NOMO-1 treated with dmso at 0.1 percent for 144 hours (cell line): ENCODE measurements at regions not wholly inside any gene's neighbourhood (a gene's known extent, or its start where the extent isn't known, plus 50 kb on each side); places are given as distances from the start of the nearest gene placed in this dataset.
"Not testable (repeated sequence)": the region's sequence is repeated elsewhere in the genome, so short reads cannot be mapped to it uniquely, and the experiment has no call there.

Source experiments
- DNase-seq: peaks from one replicate; lab custom pipeline; 2025; ENCODE audit not compliant: unreplicated experiment; lab: John Stamatoyannopoulos, UW

DNA sequence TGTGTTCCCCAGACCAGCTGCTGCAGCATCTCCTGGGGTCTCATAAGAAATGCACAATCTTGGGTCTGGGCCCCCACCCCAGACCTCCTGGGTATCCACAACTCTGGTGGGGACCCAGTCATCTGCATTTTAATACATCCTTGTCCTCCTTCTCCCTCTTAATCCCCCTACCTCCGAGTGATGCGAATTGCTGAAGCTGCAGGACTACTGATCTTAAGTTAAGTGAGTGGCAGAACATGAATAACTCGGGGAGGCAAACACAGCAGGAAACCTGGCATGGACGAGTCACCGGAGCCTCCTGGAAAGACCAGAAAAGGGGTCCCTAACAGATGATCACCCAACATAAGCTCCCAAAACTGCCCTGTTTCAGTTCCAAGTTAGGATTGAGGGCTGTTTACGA, 283.2 kb upstream of the MGAT5 start:
- DNase-seq: no peak

DNA sequence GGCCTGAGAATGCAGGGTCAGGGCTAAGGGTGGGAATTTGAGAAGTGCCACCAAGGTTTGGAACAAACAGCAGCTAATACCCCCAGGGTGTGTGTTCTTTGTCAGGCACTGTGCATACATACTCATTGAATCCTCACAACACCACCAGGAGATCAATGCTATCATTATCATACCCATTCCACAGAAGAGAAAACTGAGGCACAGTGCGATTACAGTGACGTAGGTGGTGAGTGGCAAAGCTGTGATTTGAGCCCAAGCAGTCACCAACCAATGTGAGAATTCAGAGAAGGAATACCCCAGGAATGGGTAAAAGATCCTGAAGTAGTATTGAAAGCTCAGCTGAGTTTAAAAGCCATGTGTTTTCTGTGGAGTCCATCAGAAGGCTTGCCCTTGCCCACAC, 281.6 kb upstream of the MGAT5 start:
- no peak for DNase-seq

DNA sequence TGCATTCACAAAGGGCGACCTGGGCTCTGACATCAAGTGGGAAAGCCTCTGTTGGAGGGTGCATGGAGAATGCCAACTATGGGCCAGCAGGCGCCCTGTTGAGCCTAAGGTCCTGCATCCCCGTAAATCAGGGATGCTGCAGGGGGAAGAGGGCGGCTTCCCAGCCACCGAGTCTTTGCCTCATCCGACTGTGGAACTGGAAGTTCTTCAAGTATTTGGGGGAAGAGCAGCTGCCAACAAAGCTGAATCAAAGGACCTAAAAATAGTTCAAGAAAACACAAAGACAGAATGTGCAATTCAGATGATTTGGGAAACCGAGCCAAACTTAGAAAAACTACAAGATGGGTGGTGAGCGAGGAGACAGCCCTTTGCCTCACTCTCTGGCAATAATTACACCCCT, 281.1 kb upstream of the MGAT5 start:
- DNase-seq: no peak

DNA sequence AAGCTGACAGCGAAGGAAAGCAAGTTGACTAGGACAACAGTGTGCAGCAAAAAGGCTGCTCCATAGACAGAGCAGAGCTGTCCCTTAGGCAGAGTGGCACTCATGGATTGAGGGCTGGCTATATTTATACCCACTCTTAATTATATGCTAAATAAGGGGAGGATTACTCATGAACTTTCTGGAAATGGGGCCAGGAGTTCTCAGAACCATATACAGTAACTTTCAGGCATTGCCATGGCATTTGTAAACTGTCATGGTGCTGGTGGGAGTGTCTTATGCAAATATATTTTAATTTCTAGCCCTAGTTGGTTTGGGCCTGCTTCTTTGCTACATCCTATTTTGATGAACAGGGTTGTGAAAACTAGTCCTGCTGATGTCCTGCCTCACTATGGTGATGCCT, 279.5 kb upstream of the MGAT5 start:
- no peak for DNase-seq

DNA sequence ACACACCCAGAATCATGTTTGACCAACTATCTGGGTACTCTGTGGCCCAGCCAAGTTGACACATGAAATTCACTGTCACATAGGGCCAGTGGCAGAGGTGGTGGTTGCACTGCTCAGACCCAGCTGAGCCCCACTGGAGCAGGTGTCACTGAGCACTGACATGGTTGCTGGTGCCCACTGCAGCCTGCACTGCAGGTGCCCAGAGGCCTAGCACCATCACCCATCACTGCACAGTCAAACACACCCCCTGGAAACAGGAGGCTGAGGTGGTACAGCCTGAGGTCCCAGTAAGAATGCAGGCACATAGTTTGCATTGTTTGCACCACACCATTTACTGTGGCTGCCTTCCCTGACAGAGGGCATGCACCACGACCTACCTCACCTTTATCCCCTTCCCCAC, 278.7 kb upstream of the MGAT5 start:
- no peak for DNase-seq

DNA sequence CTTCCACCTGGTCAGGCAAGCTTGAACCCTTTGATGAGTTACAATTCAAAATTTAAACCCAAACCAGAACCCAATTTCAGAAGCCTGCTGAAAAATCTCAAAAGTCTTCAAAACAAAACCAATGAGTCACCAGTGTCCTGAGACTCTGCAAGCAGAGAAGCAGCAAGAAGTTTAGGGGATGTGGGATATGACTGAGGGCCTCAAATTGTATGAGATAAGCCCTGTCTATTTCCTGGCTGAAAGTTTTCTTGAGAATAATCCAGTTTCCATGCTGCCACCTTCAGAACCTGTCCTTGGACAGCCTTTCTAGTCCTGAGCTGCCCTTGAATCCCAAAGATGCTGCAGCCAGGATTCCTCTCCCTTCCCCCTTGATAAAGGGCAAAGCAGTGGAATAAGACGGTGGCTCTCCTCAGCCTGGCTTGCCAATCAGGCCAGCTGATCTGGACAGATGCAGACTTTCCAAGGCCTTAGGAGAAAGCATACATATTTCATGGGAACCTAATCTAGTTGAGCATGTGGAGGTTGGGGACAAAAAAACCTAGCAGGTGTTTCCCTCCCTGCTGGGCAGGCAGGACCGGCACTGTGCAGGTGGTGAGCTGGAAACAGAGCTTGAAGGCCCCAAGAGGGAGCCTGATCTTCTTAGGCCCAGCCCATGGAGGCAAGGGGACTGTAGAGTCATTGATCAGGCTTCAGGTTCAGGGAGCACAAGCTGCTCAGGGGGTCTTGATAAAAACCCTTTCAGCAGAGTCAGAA, 278.0 kb upstream of the MGAT5 start:
- no peak for DNase-seq

DNA sequence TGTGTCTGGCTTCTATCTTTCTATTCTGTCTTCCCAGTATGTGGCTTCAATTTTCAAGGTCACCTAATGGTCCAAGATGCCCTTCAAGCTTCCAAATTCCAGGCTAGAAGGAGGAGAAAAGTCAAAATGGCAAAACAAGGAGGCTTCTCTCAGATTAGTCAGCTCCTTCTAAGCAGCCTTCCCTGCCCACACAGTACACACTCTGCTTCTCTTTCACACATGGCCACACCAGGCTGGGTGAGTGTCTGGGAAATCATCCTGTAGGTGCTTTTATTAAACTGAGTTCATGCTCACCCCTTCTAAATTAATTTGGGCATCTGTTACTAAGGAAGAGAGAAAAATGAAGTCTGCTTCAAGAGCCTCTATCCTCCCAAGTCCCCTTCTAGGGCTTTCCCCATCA, 277.2 kb upstream of the MGAT5 start:
- no peak for DNase-seq

DNA sequence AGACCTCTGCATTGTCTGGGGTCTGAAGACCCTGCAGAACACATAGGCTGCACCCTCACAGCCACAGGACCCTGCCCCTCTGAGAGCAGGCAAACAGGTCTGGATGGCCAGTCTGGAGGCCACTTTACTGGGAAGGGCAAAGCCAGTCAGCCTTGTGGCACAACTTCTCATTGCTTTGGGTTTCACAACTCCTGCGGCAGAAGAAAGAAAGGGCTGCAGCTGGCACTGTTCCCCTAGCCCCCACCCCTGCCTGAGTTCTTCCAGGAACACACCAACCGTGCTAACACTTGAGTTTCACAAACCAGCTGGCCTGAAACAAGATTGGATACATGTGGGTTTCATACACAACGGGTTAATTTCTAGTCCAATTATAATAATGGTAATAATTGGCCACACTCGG, 276.5 kb upstream of the MGAT5 start:
- peak; percentile 16 for DNase-seq

DNA sequence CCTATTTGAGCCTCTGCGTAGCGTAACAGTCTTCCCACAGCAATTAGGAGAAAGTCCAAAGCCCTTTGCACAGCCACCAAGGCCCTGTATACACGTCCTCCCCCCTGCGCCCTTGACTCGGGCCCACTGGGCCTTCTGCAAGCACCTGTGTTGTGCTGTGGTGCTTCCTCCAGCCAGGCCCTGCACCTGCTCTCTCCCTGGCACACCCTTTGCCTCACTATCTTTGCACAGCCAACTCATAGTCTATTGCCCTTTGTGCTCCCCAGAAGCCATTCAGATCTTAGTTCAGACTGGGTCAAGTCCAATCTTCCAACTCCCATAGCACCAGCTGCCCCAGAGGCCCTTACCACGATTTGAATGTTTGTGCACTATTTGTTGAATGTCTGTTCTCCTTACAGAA, 271.6 kb upstream of the MGAT5 start:
- no peak for DNase-seq

DNA sequence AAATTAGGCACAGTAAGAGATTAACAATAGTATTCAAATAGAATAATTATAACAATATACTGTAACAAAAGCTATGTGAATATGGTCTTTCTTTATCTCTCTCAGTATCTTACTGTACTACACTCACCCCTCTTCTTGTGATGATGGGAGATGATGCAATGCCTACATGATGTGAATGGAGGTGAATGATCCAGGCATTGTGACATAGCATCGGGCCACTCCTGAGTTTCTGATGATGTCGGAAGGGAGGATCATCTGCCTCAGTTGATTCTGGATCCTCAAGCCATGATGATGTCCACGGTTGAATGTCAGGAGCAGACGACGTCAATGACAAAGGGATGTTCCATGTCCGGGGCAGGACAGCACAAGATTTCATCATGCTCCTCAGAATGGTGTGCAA, 268.3 kb upstream of the MGAT5 start:
- no peak for DNase-seq

DNA sequence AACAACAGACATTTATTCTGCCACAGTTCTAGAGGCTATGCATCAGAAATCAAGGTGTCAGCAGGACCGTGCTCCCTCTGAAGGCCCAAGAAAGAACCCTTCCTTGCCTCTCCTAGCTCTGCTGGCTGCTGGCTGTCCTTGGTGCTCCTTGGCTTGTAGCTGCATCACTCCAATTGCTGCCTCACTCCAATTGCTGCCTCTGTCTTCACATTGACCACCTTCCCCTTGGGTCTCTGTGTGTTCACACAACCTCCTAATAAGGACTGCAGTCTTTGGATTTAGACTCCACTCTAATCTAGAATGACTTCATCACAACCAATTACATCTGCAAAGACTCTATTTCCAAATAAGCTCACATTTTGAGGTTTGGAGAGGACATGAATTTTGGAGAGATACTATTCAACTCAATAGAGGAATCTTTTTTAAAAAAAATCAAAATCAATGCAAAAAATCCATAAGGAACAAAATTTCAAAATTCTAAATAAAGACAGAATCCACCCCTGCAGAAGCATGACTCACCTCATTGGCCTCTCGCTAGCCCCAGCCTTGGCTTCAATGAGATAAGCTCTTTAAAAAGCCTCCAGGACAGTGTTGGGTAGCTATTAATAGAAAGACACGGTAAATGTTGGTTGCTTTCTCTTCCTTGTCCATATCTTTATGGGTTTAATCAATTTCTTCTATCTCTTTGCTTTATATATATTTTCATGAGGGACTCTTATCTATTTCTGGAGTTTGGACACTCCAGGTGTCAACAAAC, 267.6 kb upstream of the MGAT5 start:
- DNase-seq: no peak

DNA sequence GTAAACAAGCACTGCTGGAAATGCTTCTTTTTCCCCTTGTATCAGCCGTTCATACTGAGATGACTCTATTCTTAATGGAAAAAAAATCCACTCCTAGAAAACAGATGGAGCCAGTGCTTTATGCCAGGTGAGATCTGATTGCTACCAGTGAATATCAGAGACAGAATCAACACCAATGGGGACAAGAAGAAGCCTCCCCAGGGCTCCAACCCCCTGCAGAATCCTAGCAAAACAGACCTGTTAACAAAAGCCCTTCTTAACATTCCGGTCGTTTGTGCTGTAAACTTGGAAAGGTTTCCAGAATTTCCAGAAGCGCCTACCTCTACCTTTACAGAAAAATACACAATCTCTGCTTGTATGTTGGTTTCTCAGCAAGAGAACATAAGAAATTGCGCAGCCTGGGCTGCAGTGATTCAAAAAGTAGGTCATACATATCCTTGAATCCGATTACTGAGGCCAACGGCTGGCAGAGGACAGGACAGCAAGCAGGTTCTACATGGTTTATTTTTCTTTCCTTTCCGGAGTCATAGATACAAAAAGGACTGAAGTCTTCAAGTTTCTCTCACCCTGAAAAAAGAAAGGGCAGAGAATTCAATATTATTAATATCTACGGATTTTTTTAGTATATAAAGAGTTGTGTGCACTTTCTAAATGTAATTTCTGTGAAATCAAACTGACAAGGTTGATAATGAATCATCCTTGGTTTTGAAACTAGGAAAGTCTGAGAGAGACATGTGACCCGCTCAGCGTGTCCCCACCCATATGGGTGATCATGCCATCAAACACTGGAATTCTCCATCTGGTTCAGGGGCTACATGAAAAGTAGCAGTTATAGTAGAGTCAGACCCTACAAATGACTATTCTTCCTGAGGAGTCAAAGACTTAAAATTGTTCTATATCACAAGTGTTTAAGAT, 266.7 kb upstream of the MGAT5 start:
- DNase-seq: no peak

DNA sequence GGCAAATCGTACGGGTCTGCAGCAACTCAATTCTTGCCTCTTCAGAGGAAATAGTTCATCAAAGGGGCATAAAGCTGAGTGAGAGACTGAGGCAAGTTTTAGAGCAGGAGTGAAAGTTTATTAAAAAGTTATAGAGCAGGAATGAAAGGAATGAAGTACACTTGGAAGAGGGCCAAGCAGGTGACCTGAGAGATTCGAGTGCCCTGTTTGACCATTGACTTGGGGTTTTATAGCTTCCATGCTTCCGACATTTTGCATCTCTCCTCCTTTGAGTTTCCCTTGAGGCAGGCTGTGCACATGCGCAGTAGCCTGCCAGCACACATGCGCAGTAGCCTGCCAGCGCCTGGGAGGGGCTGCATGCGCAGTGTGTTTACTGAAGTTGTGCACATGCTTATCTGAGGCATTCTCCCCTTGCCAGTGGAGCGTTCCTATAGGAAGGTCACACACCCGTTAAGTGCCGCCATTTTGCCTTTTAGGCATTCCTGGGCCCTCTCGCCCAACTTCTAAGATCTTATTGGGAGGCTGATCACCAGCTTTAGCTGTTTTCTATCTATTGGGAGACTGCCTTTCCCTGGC, 265.5 kb upstream of the MGAT5 start:
- DNase-seq: no peak

DNA sequence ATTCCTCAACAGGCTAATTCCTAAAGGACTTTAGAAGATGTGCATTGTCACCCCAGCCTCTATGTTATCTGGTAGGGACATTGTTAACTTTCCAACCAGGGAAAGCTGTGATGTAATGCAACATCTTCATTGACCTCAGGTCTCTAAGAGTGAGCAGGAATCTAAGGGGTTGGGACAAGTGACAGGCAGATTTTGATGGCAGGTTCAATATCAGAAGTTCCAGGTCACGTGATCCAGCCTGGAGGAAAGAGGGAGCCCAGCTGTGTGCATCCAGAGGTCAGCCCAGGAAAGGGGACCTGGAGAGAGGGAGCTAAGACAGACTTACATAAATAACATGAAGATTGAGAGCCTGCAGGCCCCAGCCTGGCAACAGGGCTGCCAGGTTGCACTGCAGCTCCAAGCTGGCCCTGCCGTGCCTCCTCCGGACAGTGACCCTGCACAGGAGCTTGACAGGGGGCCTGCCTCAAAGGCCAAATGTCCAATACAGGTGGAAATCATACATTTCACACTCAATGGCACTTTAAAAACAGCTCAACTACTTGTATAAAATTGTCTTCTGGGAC, 262.2 kb upstream of the MGAT5 start:
- DNase-seq: no peak

DNA sequence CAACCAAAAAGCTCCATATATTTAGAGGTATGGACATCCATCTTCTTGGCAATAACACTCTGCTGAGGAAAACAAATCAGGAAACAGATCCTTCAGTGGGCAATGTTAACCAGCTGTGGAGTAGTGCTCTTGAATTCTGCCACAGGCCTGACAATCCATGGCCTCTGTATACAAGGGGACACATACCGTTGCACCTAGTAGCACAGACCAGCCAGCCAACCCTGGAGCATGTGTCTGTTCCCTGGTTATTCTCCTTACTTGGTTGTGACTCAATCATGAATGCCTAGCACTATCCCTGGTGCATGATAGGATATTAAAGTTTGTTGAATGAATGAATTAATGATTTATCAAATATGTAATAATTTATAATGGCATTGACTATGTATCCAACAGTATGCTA, 261.4 kb upstream of the MGAT5 start:
- DNase-seq: no peak

DNA sequence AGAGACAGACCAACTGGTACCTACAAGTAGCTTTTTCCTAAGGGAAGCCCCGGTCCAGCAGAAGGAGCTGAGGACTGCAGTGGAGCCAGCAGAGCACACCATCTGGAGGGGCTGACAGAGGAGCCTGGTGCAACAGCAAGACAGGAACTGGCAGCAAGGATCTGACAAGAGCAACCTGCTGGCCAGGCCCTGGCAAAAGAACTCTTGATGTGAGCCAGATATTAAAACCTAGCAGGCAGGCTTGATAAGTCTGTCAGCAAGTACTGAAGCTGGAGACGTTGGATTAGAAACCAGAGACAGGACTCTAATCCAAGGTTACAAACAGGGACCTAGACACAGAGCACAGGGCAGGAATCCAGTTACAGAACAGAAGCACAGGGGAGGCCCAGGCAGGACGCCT, 260.7 kb upstream of the MGAT5 start:
- no peak for DNase-seq

DNA sequence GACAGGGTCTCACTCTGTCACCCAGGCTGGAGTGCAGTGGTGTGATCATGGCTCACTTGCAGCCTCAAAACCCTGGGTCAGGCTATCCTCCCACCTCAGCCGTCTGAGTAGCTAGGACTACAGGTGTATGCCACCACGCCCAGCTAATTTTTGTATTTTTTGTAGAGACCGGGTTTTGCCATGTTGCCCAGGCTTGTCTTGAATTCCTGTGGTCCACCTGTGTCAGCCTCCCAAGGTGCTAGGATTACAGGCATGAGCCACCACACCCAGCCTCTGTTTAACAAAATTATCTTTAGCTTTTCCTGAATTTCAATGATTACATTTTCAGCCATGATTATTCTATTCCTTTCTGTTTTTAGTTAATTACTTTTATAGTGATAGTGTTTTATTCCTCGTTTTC, 255.1 kb upstream of the MGAT5 start:
- not testable (repeated sequence) for DNase-seq

DNA sequence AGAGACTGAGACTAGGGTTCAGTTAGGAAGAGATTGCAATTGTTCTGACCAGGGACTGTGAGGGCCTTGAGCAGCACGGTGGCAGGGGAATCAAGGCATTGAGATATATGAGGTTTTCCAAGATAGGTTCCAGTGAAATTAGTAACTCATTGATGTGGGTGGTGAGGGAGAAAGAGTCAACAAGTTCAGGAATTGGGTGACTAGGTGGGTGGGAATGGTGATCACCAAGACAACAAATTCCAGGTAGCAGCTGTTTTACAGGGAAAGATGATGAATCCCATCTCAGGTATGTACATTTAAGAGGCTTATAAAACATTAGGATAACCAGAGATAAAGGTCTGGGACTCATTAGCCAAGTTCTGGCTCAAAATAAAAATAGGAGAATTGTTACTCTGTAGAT, 251.5 kb upstream of the MGAT5 start:
- no peak for DNase-seq

DNA sequence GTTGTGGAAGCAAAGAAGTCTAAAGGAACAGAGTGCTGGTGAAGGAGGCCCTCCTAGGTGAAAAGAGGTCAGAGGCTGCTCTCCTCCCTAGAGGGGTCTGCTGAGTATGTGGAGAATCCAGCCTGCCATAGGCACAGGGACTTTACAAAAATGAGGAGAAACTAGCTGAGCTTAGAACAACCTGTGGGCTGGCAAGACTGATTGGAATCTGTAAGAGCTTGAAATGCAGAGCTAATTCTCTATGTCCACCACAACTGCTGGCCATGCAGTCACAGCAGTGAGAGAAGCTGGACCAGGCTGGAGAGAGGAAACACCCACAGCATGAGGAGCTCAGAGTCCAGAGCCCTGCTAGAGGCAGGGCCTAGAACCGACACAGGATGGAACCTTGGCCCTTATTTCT, 251.0 kb upstream of the MGAT5 start:
- no peak for DNase-seq

DNA sequence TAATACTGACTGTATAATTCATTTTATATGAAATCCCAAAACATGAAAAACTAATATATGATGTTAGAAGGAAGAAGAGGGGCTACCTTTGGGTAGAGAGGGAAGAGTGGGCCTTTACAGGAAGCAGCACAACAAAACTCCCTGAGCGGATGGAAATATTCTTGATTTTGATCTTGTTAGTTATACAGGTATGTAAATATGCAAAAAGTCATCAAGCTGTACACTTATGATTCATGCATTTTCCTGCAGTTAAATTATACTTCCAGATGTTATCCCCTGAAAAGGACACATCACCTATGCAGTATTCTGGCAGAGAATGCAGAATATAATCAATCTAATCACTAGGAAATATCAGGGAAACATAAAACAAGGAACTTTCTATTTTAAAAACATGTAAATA, 249.4 kb upstream of the MGAT5 start:
- no peak for DNase-seq

DNA sequence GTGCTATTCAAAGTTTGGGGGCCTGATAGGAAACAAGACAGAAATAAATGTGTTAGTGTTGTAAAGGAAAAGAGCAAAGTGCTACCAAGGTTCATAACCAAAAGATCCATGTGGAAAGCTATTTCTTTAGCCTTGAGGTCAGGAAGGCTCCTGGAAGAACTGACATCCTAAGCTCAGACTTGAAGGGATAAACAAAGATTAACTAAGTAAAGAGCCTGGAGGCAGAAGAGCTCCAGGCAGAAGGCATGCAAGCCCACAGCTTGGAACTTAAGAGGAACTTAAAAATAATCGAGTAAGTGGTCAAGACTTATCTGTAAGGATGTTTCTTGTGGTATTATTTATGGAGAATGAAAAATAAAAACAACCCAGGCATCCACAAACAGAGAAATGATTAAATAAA, 245.0 kb upstream of the MGAT5 start:
- no peak for DNase-seq
